GM12874 (cell line): ENCODE measurements at regions not wholly inside any gene's neighbourhood (a gene's known extent, or its start where the extent isn't known, plus 50 kb on each side); places are given as distances from the start of the nearest gene placed in this dataset.

Experiments
- TF ChIP-seq, protein P1 (sequence below): IDR thresholded peaks from 2 replicates; pipeline ENCODE4 v1.5.1; 2011; ENCODE audit warnings: low read depth, mild to moderate bottlenecking, control low read depth, low read length, moderate library complexity; ENCODE audit not compliant: insufficient read depth

DNA sequence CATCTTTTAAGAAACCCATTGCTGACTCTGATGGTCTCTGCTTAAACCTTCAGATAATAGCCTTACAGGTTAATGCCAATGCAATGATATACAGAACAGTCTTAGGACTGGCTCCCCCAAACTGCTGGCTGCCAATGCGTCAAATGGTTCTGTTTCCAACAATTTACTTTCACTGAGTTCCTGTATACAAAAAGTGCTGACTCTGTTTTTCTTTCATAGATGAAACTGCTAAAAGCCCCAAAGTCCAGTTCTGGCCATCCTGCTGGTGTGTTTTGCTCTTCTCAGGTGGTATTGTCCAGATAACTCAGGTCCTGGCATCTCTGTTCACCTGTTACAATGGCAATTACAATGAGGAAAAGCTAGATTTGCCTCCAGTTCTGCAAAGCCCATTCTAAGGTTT is 326.9 kb downstream of the GRIN2B start:
- TF ChIP-seq, protein P1, sequence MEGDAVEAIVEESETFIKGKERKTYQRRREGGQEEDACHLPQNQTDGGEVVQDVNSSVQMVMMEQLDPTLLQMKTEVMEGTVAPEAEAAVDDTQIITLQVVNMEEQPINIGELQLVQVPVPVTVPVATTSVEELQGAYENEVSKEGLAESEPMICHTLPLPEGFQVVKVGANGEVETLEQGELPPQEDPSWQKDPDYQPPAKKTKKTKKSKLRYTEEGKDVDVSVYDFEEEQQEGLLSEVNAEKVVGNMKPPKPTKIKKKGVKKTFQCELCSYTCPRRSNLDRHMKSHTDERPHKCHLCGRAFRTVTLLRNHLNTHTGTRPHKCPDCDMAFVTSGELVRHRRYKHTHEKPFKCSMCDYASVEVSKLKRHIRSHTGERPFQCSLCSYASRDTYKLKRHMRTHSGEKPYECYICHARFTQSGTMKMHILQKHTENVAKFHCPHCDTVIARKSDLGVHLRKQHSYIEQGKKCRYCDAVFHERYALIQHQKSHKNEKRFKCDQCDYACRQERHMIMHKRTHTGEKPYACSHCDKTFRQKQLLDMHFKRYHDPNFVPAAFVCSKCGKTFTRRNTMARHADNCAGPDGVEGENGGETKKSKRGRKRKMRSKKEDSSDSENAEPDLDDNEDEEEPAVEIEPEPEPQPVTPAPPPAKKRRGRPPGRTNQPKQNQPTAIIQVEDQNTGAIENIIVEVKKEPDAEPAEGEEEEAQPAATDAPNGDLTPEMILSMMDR, result no peak

DNA sequence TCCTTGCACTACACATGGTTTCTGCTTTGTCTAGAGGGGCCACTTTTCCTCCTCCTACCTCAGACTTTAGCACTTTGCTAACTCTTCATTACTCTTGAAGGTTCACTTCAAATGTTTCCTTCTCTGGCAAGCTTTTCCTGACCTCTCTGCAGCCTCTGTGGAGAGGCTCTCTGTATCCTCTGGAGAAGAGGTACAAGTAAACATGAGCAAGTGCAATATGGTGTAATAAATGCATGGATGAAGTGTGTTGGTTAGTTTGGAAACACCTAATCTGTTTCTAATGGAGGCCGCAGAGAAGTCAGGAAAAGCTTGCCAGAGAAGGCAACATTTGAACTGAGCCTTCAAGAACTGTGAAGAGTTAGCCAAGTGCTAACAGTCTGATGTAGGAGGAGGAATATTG is 329.3 kb downstream of the GRIN2B start:
- TF ChIP-seq, protein P1, result no peak

DNA sequence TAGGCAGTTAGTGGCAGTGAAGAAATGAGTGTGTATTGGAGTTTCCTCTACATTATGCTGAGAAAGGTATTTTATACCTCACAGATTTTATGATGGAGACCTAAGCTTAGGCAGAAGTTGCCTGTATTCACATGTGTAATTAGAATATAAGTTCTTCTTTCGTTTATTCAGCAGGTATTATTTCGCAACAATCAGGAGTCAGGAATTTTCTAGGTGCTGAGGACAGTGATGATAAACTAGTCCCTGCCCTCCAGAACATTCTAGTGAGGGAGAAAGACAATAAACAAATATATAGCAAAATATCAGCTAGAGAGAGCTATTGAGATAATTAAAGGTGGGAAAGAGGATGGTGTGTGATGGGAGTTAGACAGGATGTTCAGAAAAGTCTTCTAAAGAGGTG is 345.7 kb downstream of the GRIN2B start:
- TF ChIP-seq, protein P1, result no peak

DNA sequence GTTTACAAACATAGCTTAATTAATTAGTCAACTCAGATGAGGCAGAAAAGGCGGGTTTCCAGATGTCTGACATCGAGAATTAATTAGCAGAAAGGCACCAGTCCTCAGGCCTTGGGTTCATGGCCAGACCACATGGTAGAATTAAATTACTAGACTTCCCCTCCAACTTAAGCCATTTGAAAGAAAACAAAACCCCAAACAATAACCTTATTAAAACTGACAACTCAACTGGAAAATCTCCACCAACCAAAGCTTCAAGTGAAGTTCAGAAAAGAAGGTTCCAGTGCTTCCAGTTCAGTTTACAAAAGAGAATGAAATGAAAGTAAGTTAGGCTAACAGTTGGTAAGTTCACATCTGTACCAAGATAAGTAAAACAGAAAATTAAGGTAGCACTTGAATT is 349.5 kb downstream of the GRIN2B start:
- TF ChIP-seq, protein P1, result no peak

DNA sequence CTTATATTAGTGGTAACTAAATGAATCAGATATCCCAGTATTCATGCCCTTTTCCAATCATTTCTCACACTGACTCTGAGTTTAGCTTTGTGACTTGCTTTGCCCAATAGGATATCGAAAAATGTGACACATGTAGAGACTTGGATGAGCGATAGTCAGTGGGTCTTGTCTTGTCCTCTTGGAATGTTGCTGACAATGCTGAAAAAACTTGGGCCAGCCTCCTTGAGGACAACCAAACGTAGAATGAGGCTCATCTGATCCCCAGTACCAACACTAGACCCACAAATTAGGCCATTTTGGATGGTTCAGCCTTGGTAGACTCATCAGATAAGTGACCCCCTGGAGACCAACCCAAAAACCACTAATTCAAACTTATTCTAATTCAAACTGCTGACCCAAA is 351.0 kb downstream of the GRIN2B start:
- TF ChIP-seq, protein P1, result no peak

DNA sequence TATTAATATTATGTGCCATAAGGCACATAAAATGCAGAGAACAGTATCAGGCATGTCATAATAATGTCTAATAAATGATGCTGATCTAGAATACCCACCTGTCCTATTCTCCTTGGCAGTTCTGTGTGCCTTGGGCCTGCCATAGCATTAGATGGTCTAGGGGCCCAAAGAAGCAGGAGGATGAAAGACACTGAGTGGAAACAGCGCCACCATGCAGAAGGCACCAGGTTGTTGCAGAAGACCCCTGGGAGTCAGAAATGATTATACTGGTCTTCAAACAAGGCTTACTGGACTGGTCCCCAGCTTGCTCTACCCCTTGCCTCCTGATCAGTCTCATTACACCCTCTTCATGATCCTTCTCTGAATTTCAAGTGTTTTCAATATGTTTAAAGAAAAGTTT is 353.3 kb downstream of the GRIN2B start:
- TF ChIP-seq, protein P1, result no peak

DNA sequence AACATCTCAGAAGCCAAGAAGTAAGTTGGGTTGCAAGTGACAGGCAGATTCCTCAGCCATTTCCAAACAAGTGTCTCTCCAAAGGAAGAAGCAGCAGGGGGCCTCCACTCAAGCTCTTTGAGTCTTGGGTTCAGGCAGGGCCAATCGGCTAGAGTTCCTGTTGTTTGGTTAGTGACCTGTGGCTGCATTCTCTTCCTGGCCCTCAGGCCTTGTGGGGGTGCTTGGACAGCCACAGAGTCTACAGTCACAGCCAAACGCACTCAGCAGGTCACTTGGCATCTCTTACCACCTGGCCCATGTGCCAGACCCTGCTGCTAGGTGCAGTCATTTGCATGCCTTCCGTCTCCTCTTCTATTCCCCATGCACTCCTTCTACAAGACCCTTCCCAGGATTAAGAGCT is 353.9 kb downstream of the GRIN2B start:
- TF ChIP-seq, protein P1, result no peak

DNA sequence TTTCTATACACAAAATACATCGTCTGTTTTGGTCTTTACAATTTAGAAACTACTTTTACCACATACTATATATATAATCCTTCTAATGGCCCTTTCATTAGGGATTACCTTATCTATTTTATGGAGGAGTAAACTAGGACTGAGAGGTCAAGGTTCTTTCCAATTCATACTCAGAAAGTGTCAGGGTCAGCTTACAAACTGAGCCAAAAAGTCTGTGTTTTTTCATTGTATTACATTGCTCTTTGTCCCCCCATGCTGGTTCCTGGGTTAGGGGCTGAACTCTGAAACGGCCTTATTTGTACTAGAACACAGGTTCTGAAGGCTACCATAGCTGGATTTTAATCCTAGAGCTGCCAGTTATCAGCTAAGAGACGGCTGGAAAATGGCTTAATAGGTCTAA is 368.1 kb downstream of the GRIN2B start:
- TF ChIP-seq, protein P1, result no peak
